Neural progenitor cell (in vitro differentiated cells): ENCODE measurements at regions not wholly inside any gene's neighbourhood (a gene's known extent, or its start where the extent isn't known, plus 50 kb on each side); places are given as distances from the start of the nearest gene placed in this dataset.

Experiments used
- DNase-seq: peaks from one replicate; pipeline ENCODE4 v3.0.0-alpha.2; 2016; ENCODE audit warnings: low spot score
- H2AFZ ChIP-seq: fragments of 200-600 bp; sonication (generic); replicated peaks from 2 replicates; pipeline ENCODE4 v1.6.1; 2016; ENCODE audit warnings: antibody characterized with exemption
- H3F3A ChIP-seq: fragments of 200-600 bp; sonication (generic); 2 replicates; pipeline ENCODE4 v1.6.1; 2016; ENCODE audit warnings: antibody characterized with exemption, low read depth
- H3K27ac ChIP-seq: fragments of 200-600 bp; sonication (generic); 2 replicates; pipeline ENCODE4 v1.5.1; 2016; ENCODE audit warnings: mild to moderate bottlenecking
- H3K27me3 ChIP-seq: fragments of 200-600 bp; sonication (generic); 2 replicates; pipeline ENCODE4 v1.6.1; 2016; ENCODE audit warnings: mild to moderate bottlenecking, moderate library complexity
- H3K36me3 ChIP-seq: fragments of 200-600 bp; sonication (generic); 2 replicates; pipeline ENCODE4 v1.5.1; 2016
- H3K4me1 ChIP-seq: fragments of 200-600 bp; sonication (generic); 2 replicates; pipeline ENCODE4 v1.6.1; 2016; ENCODE audit warnings: mixed run types
- H3K4me2 ChIP-seq: fragments of 200-600 bp; sonication (generic); 2 replicates; pipeline ENCODE4 v1.6.1; 2016
- H3K4me3 ChIP-seq: fragments of 200-600 bp; sonication (generic); 2 replicates; pipeline ENCODE4 v1.5.1; 2016
- H3K79me2 ChIP-seq: fragments of 200-600 bp; sonication (generic); 2 replicates; pipeline ENCODE4 v1.6.1; 2016; ENCODE audit warnings: low read depth
- H3K9ac ChIP-seq: fragments of 200-600 bp; sonication (generic); 2 replicates; pipeline ENCODE4 v1.6.1; 2016
- H3K9me3 ChIP-seq: fragments of 200-600 bp; sonication (generic); 2 replicates; pipeline ENCODE4 v1.5.1; 2016; ENCODE audit warnings: low read depth
- H4K20me1 ChIP-seq: fragments of 200-600 bp; sonication (generic); 2 replicates; pipeline ENCODE4 v1.6.1; 2016; ENCODE audit warnings: low read depth
- H3K27ac Mint-ChIP-seq: 3 replicates; pipeline ENCODE4 v1.8.0; 2021; ENCODE audit warnings: mixed read lengths
- H3K27me3 Mint-ChIP-seq: 2 replicates; pipeline ENCODE4 v1.8.0; 2022; ENCODE audit warnings: low read depth, mild to moderate bottlenecking, inconsistent platforms, moderate library complexity, mixed read lengths; ENCODE audit not compliant: insufficient read depth
- H3K36me3 Mint-ChIP-seq: 3 replicates; pipeline ENCODE4 v1.8.0; 2021; ENCODE audit warnings: mixed read lengths
- H3K4me1 Mint-ChIP-seq: 3 replicates; pipeline ENCODE4 v1.8.0; 2021; ENCODE audit warnings: mixed read lengths
- H3K4me3 Mint-ChIP-seq: 3 replicates; pipeline ENCODE4 v1.8.0; 2021; ENCODE audit warnings: mild to moderate bottlenecking, moderate library complexity, mixed read lengths
- H3K9me3 Mint-ChIP-seq: 3 replicates; pipeline ENCODE4 v1.8.0; 2020; ENCODE audit warnings: mixed read lengths
- CTCF ChIP-seq: fragments of 200-600 bp; sonication (generic); IDR thresholded peaks from 2 replicates; pipeline ENCODE4 v1.5.1; 2017; ENCODE audit warnings: antibody characterized with exemption, mild to moderate bottlenecking
- EZH2 ChIP-seq: fragments of 200-600 bp; sonication (generic); IDR thresholded peaks from 2 replicates; pipeline ENCODE4 v1.6.1; 2017; ENCODE audit warnings: antibody characterized with exemption, mild to moderate bottlenecking, moderate library complexity
- EZH2phosphoT487 ChIP-seq: fragments of 200-600 bp; sonication (generic); IDR thresholded peaks from 2 replicates; pipeline ENCODE4 v1.6.1; 2017; ENCODE audit warnings: antibody characterized with exemption

GRCh38 chr4:129972257-129972656, 876.3 kb downstream of the C4orf33 start:
- Mint-ChIP-seq H3K4me1 (no peaks in the 10 kb centered on the region), H3K9me3 (peaks cover 4% of the 10 kb centered on the region), H3K36me3 (no peaks in the 10 kb centered on the region), H3K4me3 (no peak overlapping the region), H3K27me3 (no peaks in the 10 kb centered on the region), H3K27ac (no peak overlapping the region)
- Histone ChIP-seq H3K4me2 (no peak overlapping the region), H3K9me3 (no peaks in the 10 kb centered on the region), H2AFZ (no peak overlapping the region), H3F3A (no peaks in the 10 kb centered on the region), H3K27ac (no peak overlapping the region), H3K27me3 (no peaks in the 10 kb centered on the region), H4K20me1 (no peaks in the 10 kb centered on the region), H3K79me2 (no peaks in the 10 kb centered on the region), H3K36me3 (no peaks in the 10 kb centered on the region), H3K4me1 (no peaks in the 10 kb centered on the region), H3K4me3 (no peak overlapping the region), H3K9ac (no peak overlapping the region)
- TF ChIP-seq EZH2 (no peak), EZH2phosphoT487 (no peak), CTCF (peak; percentile 40)
- peak; percentile 11 for DNase-seq

GRCh38 chr4:129974730-129975129, 878.8 kb downstream of the C4orf33 start:
- Histone ChIP-seq H3F3A (no peaks in the 10 kb centered on the region), H2AFZ (no peak overlapping the region), H3K4me1 (no peaks in the 10 kb centered on the region), H3K27me3 (no peaks in the 10 kb centered on the region), H3K27ac (no peak overlapping the region), H3K4me2 (no peak overlapping the region), H4K20me1 (no peaks in the 10 kb centered on the region), H3K79me2 (no peaks in the 10 kb centered on the region), H3K36me3 (no peaks in the 10 kb centered on the region), H3K9me3 (no peaks in the 10 kb centered on the region), H3K4me3 (no peak overlapping the region), H3K9ac (no peak overlapping the region)
- Mint-ChIP-seq H3K27me3 (no peaks in the 10 kb centered on the region), H3K27ac (no peak overlapping the region), H3K9me3 (no peaks in the 10 kb centered on the region), H3K36me3 (no peaks in the 10 kb centered on the region), H3K4me1 (no peaks in the 10 kb centered on the region), H3K4me3 (no peak overlapping the region)
- TF ChIP-seq CTCF (no peak), EZH2 (no peak), EZH2phosphoT487 (no peak)
- DNase-seq = no peak

DNA sequence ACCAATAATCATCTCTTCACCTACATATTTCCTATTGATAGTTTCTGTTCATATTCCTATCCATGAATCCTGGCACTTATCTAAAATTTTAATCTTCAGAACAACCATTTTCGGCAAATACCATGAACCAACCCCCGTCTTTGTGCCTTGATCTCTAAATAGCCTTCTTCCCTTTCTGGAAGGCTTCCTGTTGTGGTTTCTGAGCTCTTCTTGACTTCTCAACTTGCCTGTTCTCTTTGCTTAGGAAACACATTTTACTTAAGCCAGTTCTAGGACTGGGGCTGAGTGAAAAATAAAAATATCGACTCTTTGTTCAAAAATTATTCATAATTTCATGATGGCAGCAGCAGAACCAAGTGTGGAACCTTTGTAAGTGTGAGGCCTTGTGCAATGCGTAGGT, 882.4 kb downstream of the C4orf33 start:
- Mint-ChIP-seq H3K9me3 (no peaks in the 10 kb centered on the region), H3K36me3 (no peaks in the 10 kb centered on the region), H3K4me3 (no peak overlapping the region), H3K27ac (no peak overlapping the region), H3K27me3 (no peaks in the 10 kb centered on the region), H3K4me1 (no peaks in the 10 kb centered on the region)
- no peaks in the 10 kb centered on the region for H3K27me3 ChIP-seq
- H3K4me2 ChIP-seq = no peak overlapping the region
- no peak overlapping the region for H3K4me3 ChIP-seq
- H3K79me2 ChIP-seq = no peaks in the 10 kb centered on the region
- no peak for TF ChIP-seq EZH2phosphoT487
- TF ChIP-seq CTCF = no peak
- TF ChIP-seq EZH2 = no peak
- no peak for DNase-seq
- H2AFZ ChIP-seq = no peak overlapping the region
- H4K20me1 ChIP-seq = no peaks in the 10 kb centered on the region
- no peak overlapping the region for H3K9ac ChIP-seq
- H3K36me3 ChIP-seq = no peaks in the 10 kb centered on the region
- H3K4me1 ChIP-seq = no peaks in the 10 kb centered on the region
- H3F3A ChIP-seq = no peaks in the 10 kb centered on the region
- no peak overlapping the region for H3K27ac ChIP-seq
- H3K9me3 ChIP-seq = no peaks in the 10 kb centered on the region

GRCh38 chr4:129988957-129989356, 893.0 kb downstream of the C4orf33 start:
- no peak overlapping the region for H2AFZ ChIP-seq
- no peaks in the 10 kb centered on the region for H3K9me3 ChIP-seq
- Mint-ChIP-seq H3K36me3 (no peaks in the 10 kb centered on the region), H3K4me1 (no peaks in the 10 kb centered on the region), H3K27me3 (no peaks in the 10 kb centered on the region), H3K4me3 (no peak overlapping the region), H3K9me3 (no peaks in the 10 kb centered on the region), H3K27ac (no peak overlapping the region)
- DNase-seq = no peak
- no peak overlapping the region for H3K4me3 ChIP-seq
- no peaks in the 10 kb centered on the region for H3K4me1 ChIP-seq
- H3K36me3 ChIP-seq = no peaks in the 10 kb centered on the region
- no peak overlapping the region for H3K4me2 ChIP-seq
- no peaks in the 10 kb centered on the region for H3F3A ChIP-seq
- TF ChIP-seq EZH2 = no peak
- TF ChIP-seq CTCF = no peak
- no peak for TF ChIP-seq EZH2phosphoT487
- no peak overlapping the region for H3K9ac ChIP-seq
- H4K20me1 ChIP-seq = no peaks in the 10 kb centered on the region
- H3K79me2 ChIP-seq = no peaks in the 10 kb centered on the region
- no peak overlapping the region for H3K27ac ChIP-seq
- H3K27me3 ChIP-seq = no peaks in the 10 kb centered on the region
